D721Med (cell line): ENCODE measurements at regions not wholly inside any gene's neighbourhood (a gene's known extent, or its start where the extent isn't known, plus 50 kb on each side); places are given as distances from the start of the nearest gene placed in this dataset.

Experiments used
- DNase-seq: peaks from one replicate; pipeline ENCODE4 v3.0.0; 2011; ENCODE audit warnings: low spot score; ENCODE audit not compliant: insufficient read length
- FAIRE-seq: peaks from 2 replicates; lab custom pipeline; 2011; peaks lifted over from hg19 to GRCh38; lab: Jason Lieb, UNC
- CTCF ChIP-seq: IDR thresholded peaks from 2 replicates; pipeline ENCODE4 v1.5.1; 2012; ENCODE audit warnings: mild to moderate bottlenecking, control low read depth; ENCODE audit not compliant: insufficient read depth; ENCODE audit errors: missing control alignments

- no peak for TF ChIP-seq CTCF
- FAIRE-seq (no peak), DNase-seq (no peak)
Measured at GRCh38 chr13:79740991-79741390, 260.0 kb downstream of the NDFIP2 start.

GRCh38 chr13:79736356-79736755 is 255.4 kb downstream of the NDFIP2 start:
- FAIRE-seq (no peak), DNase-seq (no peak)
- no peak for TF ChIP-seq CTCF

- no peak for DNase-seq
- TF ChIP-seq CTCF: no peak
- no peak for FAIRE-seq
Measured at GRCh38 chr13:79735228-79735627, 254.3 kb downstream of the NDFIP2 start.

GRCh38 chr13:79727086-79727485 is 246.1 kb downstream of the NDFIP2 start:
- DNase-seq (no peak), FAIRE-seq (no peak)
- no peak for TF ChIP-seq CTCF

GRCh38 chr13:79725841-79726240 is 244.9 kb downstream of the NDFIP2 start:
- no peak for TF ChIP-seq CTCF
- FAIRE-seq: no peak
- no peak for DNase-seq

- FAIRE-seq (no peak), DNase-seq (no peak)
- TF ChIP-seq CTCF: no peak
Measured at GRCh38 chr13:79724348-79725103, 243.6 kb downstream of the NDFIP2 start.

GRCh38 chr13:79723519-79724024 is 242.6 kb downstream of the NDFIP2 start:
- FAIRE-seq: no peak
- TF ChIP-seq CTCF: no peak

More at GRCh38 chr13:79723519-79724024, 242.6 kb downstream of the NDFIP2 start:
- no peak for DNase-seq
